Stimulated activated effector memory CD8-positive, alpha-beta T cell treated with anti-CD3 and anti-CD28 coated beads, Interleukin-12 subunit alpha, Interleukin-12 subunit beta, amount 100 ng/mL, for 72 hours (primary cell): ENCODE measurements at regions not wholly inside any gene's neighbourhood (a gene's known extent, or its start where the extent isn't known, plus 50 kb on each side); places are given as distances from the start of the nearest gene placed in this dataset.
A peak's percentile ranks its signal among the peaks of the same experiment; 100 is the strongest.
"Not testable (repeated sequence)": the region's sequence is repeated elsewhere in the genome, so short reads cannot be mapped to it uniquely, and the experiment has no call there.

ENCODE experiments used
- ATAC-seq: fragments of 150-1000 bp; cut with Tn5 transposase; 2 replicates; pipeline ENCODE4 v1.10.0; 2021
- DNase-seq, 2 donors: peaks; one replicate each; pipeline ENCODE4 v3.0.0; 2021 to 2022; ENCODE audit warnings: low spot score in 2 of 2
- H3K27ac Mint-ChIP-seq: one replicate; pipeline ENCODE4 v1.8.0; 2022; ENCODE audit warnings: mild to moderate bottlenecking, mixed read lengths
- H3K36me3 Mint-ChIP-seq: one replicate; pipeline ENCODE4 v1.8.0; 2022; ENCODE audit warnings: mild to moderate bottlenecking, mixed read lengths
- H3K4me1 Mint-ChIP-seq: one replicate; pipeline ENCODE4 v1.8.0; 2022; ENCODE audit warnings: mixed read lengths
- H3K4me3 Mint-ChIP-seq: one replicate; pipeline ENCODE4 v1.8.0; 2022; ENCODE audit warnings: mild to moderate bottlenecking, mixed read lengths
- H3K9me3 Mint-ChIP-seq: one replicate; pipeline ENCODE4 v1.8.0; 2022; ENCODE audit warnings: mixed read lengths

- ATAC-seq (no peak), DNase-seq (no peak)
- H3K36me3 Mint-ChIP-seq = no peaks in the 10 kb centered on the region
- H3K4me3 Mint-ChIP-seq = no peak overlapping the region
- no peak overlapping the region for H3K27ac Mint-ChIP-seq
- peaks cover 8% of the 10 kb centered on the region for H3K9me3 Mint-ChIP-seq
- H3K4me1 Mint-ChIP-seq = no peaks in the 10 kb centered on the region
Measured at GRCh38 chr6:167558246-167559177, 233.6 kb downstream of the TTLL2 start.

DNA sequence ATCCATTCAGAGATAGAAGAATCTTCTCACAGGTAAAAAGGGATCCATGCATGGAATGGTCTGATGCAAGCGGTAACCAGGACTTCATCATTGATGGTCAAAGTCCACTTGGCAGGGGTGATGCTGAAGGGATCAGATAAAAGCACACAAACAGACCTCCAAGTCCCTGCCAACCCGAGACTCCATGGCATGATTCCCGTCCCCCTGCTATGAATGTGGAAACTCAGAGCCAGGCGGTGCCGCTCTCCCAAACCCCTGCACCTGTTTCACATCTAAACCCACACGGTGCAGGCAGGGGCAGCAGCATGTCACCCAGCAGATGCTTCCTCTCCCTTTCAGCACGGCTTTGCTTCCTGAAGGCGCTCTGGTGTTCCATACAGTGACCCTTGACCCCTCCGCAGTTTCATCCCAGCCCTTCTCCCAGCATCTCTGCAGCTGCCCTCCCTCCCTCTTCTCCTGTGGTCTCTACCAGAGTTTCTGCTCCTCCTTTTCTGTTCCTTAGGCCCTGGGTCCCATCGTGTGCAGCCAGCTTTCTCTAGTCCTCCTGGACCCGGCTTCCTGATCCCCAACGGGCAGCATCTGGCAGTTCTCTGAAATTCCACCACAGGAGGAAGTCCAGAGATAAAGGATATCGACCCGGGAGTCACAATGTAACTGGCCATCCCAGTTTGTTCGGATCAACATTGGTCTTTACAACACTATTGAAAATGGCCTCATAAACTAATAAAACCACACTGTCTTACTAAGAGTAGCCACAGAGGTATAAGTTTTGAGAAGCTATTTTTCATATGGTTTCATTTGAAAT, 235.0 kb downstream of the TTLL2 start:
- no peak overlapping the region for H3K4me3 Mint-ChIP-seq
- no peak overlapping the region for H3K27ac Mint-ChIP-seq
- DNase-seq = no peak
- no peaks in the 10 kb centered on the region for H3K36me3 Mint-ChIP-seq
- no peaks in the 10 kb centered on the region for H3K4me1 Mint-ChIP-seq
- ATAC-seq = no peak
- H3K9me3 Mint-ChIP-seq = peaks cover 6% of the 10 kb centered on the region

GRCh38 chr6:167560673-167561569, 236.0 kb downstream of the TTLL2 start:
- DNase-seq (no peak), ATAC-seq (peak; percentile 37)
- Mint-ChIP-seq H3K36me3 (no peaks in the 10 kb centered on the region), H3K4me3 (no peak overlapping the region), H3K27ac (no peak overlapping the region), H3K9me3 (peaks cover 6% of the 10 kb centered on the region), H3K4me1 (no peaks in the 10 kb centered on the region)

DNA sequence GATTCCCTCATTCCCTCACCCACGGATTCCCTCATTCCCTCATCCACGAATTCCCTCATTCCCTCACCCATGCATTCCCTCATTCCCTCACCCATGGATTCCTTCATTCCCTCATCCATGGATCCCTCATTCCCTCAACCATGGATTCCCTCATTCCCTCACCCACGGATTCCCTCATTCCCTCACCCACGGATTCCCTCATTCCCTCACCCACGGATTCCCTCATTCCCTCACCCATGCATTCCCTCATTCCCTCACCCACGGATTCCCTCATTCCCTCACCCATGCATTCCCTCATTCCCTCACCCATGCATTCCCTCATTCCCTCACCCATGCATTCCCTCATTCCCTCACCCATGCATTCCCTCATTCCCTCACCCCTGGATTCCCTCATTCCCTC, 238.0 kb downstream of the TTLL2 start:
- H3K4me1 Mint-ChIP-seq, DNase-seq, H3K27ac Mint-ChIP-seq, ATAC-seq, H3K4me3 Mint-ChIP-seq, H3K9me3 Mint-ChIP-seq, H3K36me3 Mint-ChIP-seq: not testable (repeated sequence)

GRCh38 chr6:167564416-167565250, 239.7 kb downstream of the TTLL2 start:
- DNase-seq = no peak
- ATAC-seq = no peak
- Mint-ChIP-seq H3K36me3 (no peaks in the 10 kb centered on the region), H3K4me3 (no peak overlapping the region), H3K9me3 (peaks cover 3% of the 10 kb centered on the region), H3K4me1 (no peaks in the 10 kb centered on the region), H3K27ac (no peak overlapping the region)

DNA sequence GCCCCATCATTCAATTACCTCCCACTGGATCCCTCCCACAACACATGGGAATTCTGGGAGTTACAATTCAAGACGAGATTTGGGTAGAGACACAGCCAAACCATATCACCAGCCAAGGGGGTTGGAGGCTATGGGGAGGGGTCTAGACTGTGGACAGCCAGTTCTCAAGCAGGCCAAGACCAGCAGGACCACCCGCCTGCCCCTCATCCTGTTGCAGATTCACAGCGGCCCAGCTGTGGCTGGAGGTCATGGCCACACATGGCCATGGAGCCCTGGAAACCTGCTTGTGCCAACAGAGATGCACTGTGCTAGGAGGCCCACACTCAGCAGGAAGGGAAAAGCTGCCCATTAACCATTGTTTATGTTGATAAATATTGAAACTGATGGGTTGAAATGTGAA, 240.5 kb downstream of the TTLL2 start:
- H3K4me3 Mint-ChIP-seq = no peak overlapping the region
- ATAC-seq = no peak
- no peak for DNase-seq

DNA sequence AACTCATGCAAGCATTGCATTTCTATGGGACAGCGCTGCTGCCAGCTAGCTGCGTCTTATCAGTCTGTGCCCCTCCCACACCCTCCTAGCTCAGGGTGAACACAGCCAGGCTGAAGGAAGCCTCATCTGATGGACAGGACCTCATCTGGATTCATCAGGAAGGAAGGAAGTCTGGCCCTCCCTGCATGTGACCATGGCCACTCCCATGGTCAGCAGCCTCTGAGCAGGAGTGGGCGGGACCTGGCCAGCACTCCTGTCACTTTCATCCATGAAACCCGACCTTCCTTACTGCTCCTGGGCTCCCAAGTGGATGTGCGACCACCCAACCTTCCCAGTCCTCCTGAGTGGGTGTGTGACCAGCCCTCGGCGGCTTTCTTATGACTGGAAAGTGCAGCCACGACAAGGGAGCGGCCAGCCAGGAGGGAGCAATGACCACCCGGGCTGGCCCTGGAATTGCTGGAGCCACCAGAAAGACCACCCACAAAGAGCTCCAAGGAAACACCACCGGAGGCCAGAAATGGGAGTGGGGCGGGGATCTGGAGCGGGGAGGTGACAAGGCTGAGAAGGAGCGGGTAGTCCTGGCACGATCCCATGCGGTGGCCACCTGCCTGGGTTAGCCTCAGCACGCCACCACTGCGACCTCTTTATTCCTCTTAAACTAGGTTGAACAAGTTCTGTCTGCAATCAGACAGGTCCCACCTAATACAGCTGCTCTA, 241.2 kb downstream of the TTLL2 start:
- Mint-ChIP-seq H3K4me3 (no peak overlapping the region), H3K4me1 (no peaks in the 10 kb centered on the region), H3K36me3 (no peaks in the 10 kb centered on the region), H3K9me3 (peaks cover 3% of the 10 kb centered on the region), H3K27ac (no peak overlapping the region)
- ATAC-seq (no peak), DNase-seq (no peak)

More for the DNA sequence above, 240.5 kb downstream of the TTLL2 start:
- Mint-ChIP-seq H3K36me3 (no peaks in the 10 kb centered on the region), H3K27ac (no peak overlapping the region), H3K4me1 (no peaks in the 10 kb centered on the region), H3K9me3 (peaks cover 3% of the 10 kb centered on the region)

GRCh38 chr6:167566711-167567141, 241.8 kb downstream of the TTLL2 start:
- H3K27ac Mint-ChIP-seq = no peak overlapping the region
- no peak overlapping the region for H3K4me3 Mint-ChIP-seq
- H3K36me3 Mint-ChIP-seq = no peaks in the 10 kb centered on the region
- no peak for DNase-seq
- H3K4me1 Mint-ChIP-seq = no peaks in the 10 kb centered on the region
- H3K9me3 Mint-ChIP-seq = peaks cover 3% of the 10 kb centered on the region
- no peak for ATAC-seq

DNA sequence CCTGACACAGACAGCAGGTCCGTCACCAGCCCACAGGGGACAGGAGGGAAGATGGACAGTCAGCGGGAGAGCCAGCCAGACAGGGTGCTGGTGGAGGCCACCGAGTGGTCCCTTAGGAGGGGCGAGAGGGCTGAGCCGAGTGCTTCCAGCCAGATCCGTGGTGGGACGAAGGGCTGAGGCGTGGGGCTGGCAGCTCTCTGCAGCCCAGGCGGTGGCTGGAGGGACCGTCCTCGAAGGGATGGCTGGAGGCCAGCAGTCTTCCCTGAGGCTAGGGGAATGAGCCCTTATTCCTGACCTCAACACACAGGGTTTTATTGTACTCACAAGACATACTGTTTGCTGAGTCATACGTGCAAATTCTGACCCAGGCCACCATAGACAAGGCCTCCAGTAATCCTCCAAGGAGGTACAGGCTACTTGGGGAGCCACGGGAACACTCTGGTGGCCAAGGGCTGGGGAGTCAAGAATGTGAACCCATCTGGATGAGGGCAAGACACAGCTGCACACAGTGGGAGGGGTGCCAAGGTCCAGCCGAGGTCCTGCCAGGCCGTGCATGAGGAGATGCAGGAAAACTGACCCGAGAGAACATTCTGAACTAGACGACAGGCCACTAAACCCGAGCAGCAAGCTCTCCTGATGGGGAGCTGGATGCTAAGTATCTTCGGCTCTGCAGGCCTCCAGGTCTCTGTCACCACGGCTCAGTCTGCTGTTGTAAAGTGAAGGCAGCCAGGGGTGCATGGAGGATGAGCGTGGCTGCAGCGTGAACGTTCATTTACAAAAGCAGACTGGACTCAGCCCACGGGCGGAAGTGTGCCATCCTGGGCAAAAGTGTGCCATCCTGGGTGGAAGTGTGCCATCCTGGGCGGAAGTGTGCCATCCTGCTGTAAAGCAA, 242.5 kb downstream of the TTLL2 start:
- Mint-ChIP-seq H3K9me3 (peaks cover 3% of the 10 kb centered on the region), H3K36me3 (no peaks in the 10 kb centered on the region), H3K4me3 (no peak overlapping the region), H3K4me1 (no peaks in the 10 kb centered on the region), H3K27ac (no peak overlapping the region)
- DNase-seq (no peak), ATAC-seq (no peak)

DNA sequence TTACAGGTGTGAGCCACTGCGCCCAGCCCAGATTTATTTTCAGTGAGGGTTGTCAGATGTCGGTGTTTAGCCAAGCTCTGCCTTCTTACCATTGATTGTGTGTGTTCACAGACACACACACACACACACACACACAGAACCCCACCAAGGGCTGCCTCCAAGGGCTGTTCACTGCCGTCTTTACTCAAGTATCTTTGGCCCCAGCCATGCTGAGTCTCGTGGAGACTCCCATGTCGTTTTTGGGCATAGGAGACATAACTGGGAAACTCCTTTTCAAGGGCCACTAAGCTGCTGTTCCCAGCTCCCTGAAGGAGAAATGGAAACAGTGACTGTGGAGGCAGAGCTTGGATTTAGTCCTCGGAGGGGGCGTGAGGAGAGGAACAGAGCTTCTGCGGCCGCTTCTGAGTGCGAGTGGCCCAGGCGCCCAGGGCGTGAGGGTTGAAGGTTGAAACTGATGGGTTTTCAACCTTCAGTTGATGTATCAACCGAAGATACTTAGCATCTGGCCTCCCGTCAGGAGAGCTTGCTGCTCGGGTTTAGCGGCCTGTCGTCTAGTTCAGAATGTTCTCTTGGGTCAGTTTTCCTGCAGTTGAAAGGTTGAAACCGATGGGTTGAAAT, 243.6 kb downstream of the TTLL2 start:
- DNase-seq (no peak), ATAC-seq (no peak)
- H3K4me3 Mint-ChIP-seq = no peak overlapping the region
- H3K27ac Mint-ChIP-seq = no peak overlapping the region
- H3K9me3 Mint-ChIP-seq = peaks cover 3% of the 10 kb centered on the region
- H3K4me1 Mint-ChIP-seq = no peaks in the 10 kb centered on the region
- no peaks in the 10 kb centered on the region for H3K36me3 Mint-ChIP-seq

DNA sequence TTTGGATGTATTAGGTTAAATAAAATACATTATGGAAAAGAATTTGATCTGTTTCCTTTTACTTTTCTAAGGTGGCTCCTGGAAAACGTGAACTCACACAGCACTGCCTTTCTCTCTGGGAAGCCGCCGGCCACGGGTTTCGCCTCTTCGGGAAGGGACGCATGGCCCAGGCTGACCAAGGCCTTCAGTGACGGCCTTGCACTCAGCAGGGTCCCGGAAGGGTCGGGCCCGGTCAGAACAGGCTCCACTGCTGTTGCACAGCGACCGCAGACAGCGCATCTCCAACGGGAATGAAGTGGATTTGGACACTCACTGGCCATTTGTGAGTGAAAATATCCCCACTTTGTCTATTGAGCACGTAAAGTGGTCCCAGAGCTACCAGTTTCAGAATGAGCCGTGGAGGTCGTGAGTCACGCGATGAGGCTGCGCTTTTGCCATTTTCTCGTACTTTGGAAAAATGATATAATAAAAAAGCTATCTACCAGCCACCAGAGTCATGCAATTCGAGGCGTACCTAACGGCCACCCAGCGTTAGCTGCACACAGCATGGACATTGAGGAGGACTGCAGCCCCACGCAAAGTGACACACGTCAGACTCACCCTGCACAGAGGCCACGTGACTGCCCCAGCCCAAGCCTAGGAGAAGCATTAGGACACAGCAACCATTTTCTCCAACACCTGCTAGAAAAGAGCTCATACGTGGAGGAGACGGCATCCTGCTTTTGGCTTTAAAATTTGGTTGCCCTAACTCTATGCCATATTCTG, 244.3 kb downstream of the TTLL2 start:
- ATAC-seq = no peak
- no peaks in the 10 kb centered on the region for H3K9me3 Mint-ChIP-seq
- no peak for DNase-seq
- no peak overlapping the region for H3K27ac Mint-ChIP-seq
- H3K4me1 Mint-ChIP-seq = no peaks in the 10 kb centered on the region
- H3K4me3 Mint-ChIP-seq = no peak overlapping the region
- no peaks in the 10 kb centered on the region for H3K36me3 Mint-ChIP-seq

- Mint-ChIP-seq H3K9me3 (no peaks in the 10 kb centered on the region), H3K27ac (no peak overlapping the region), H3K4me1 (no peaks in the 10 kb centered on the region), H3K36me3 (no peaks in the 10 kb centered on the region), H3K4me3 (no peak overlapping the region)
- DNase-seq = no peak
- ATAC-seq = no peak
Measured at GRCh38 chr6:167569879-167570278, 245.0 kb downstream of the TTLL2 start.
